Muscle of back (tissue), 3 donors: ENCODE measurements at regions not wholly inside any gene's neighbourhood (a gene's known extent, or its start where the extent isn't known, plus 50 kb on each side); places are given as distances from the start of the nearest gene placed in this dataset.

Experiments
- DNase-seq, 3 donors: peaks; one replicate each; pipeline versions ENCODE4 v3.0.0 to v3.0.0-alpha.2; 2013

DNA sequence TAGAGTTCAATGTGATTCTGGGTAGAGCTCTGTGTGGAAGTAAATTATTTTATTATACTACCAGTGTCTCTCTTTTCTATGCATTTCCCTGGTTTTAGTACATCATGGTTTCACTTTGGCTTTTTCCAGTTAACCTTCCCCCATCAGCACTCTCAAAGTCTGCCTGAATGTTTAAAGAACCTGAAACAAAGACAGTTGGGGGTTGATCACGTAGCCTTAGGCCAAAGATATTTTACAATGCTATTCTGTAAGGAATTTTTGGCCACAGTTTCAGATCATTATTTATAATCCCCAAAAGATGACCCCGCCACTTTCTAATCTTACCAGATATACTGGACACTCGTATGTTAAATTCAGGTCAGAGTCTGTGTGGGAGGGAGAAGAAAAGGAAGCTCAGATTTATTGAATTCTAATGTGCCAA is 156.3 kb upstream of the TMC3 start:
- DNase-seq, result peak in 1 of 3 donors; percentile 72

DNA sequence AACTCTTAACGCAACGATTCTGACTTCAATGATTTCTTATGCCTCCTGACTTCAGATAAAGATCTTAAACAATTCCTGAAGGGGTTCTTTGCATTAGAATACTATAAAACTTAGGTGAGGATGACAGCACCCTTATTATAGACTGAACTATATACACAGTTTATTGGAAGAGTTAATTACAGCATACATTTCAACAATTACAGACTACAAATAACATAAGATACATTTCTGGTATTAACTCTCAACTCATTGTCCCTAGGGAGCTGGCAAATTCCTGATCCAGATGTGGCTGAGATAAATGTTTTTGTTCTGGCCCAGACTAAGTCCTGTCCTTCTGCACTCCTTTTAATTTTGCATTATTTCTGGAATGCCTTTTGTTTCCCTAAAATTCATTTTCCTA is 155.5 kb upstream of the TMC3 start:
- peak in 1 of 3 donors; percentile 48 for DNase-seq

DNA sequence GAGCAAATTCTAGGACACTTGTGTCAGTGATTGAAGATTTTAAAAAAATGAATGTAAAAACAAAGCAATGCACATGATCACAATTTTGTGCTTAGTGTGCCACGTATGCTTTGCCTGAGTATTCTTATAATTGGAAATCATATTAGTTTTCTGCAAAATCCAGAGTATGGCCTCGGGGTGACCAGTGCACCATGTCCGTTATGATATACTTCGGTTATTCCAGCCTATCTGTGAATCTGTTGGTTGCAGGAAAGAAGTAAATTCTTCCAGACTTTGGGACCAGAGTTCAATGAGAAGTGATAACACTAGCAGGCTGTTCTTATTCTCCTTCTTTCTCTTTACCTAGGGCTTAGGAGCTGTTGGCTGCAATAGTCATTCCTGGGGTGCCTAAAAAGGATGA is 152.0 kb upstream of the TMC3 start:
- no peak for DNase-seq

DNA sequence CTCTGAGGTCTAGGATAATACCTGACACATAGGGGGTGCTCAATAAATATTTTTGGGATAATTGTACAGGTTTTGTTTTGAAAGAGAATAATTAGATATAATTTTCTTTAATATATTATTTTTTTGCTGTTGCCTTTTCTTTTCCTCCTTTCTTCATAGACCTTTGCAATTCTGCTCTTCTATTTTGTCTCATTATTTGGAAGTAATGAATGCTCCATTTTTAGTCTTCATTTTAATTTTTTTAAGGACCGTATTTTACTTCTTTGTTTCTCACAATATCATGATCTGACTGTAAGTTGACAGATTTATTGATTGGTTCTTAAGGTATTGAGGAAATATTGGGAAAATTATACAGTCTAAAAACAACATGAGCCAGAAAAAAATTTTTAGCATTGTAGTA is 150.5 kb upstream of the TMC3 start:
- DNase-seq, result no peak

DNA sequence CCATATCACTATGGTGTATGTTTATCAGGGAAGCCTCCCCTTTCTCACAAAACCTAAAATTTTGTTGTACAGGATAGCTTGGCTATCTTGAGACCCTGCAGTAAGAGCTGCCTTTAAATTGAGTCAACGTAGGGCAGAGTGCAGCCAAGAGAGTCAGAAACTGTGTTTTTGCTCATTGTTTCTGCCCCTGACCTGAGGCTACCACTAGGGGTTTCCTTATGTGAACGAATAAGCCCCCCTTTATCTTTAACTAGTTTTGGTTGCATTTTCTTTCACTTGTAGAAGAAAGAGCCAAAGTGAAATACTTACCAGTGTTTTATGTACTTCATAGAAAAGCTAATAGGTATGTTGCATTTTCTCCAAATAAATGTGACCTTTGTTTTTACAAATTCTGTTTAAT is 149.9 kb upstream of the TMC3 start:
- no peak for DNase-seq

DNA sequence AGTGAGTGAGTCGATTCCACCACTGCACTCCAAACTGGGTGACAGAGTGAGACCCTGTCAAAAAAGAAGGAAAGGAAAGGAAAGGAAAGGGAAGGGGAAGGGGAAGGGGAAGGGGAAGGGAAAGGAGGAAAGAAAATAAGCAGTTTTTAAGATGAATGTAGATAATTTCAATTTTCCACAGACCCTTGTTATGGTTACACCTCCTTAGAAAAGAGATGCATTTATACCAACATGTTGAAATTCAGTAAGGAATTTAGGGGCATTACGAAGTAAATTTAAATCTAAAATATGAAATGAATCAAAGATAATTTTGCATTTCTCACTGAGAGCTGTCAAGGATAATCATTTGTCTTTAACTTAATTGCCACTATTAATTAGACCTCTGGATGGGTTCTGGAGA is 146.5 kb upstream of the TMC3 start:
- DNase-seq, result no peak

DNA sequence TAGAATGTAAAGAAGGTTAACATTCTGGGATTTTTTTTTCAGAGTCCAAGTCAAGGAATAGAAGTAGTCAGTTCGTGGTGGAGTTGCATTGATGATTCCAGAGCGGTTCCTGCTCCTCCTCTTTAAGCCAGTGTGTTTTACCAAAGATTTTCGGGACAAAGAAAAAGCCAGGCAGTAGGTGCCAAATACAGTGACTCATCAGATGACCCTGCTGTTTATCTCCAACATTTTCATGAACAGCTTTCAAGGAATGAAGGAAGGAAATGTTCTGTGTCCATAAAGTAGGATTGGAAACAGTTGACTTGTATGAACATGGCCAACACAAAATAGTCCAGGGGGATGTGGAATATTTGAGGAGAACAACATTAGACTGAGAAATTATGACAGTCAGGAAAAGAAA is 142.4 kb upstream of the TMC3 start:
- DNase-seq, result no peak

DNA sequence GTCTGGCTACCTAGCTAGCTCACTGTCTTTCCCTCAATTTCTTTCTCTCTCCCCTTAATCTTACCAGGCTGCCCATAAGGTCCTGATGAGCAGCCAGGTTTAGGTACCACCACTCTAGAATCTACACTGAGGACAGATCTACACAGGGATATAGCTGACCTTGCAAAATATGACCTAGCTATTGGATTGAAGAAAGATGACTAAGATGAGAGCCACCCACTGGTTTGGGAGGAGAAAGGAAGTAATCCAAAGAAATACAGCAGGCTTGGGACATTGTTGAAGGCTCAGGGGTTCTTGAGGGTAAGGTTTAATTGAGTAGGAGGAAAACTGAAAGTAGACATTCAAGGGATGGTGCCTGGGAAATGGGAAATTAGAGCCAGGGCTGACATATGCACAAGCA is 142.0 kb upstream of the TMC3 start:
- no peak for DNase-seq

DNA sequence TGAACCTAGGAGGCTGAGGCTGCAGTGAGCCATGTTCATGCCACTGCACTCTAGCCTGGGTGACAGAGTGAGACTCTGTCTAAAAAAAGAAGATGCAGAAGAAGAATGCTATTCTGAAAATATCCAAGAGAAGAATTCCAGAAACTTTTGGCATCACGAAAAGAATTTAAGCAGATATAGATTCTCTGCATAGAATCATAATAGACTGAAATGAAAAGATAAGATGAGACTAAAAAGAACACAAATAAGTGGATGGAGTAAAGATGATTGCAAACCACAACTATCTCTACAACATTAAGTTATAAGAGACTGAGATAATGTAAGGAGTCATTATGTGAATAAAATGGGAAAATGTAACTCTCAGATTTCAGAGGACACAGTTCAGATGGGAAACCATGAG is 140.7 kb upstream of the TMC3 start:
- DNase-seq, result no peak

DNA sequence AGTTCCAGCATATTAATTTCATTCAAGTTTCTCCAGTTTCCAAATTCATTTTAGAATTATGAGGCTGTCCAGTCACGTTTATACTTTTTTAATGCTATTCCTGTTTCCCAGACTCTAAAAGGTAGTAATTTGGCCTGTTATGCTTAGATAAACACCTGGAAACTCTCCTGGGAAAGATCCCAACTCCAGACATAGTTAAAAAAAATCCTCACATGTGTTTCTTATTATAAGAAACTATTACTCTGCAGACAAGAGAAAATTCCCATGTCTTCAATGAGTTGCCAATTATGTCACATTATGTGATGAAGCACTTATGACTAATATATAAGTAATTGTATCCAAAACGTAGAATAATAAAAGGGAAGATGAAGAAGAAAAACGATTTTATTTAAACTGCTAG is 137.1 kb upstream of the TMC3 start:
- peak; percentile 54 to 83 (median 74) for DNase-seq

DNA sequence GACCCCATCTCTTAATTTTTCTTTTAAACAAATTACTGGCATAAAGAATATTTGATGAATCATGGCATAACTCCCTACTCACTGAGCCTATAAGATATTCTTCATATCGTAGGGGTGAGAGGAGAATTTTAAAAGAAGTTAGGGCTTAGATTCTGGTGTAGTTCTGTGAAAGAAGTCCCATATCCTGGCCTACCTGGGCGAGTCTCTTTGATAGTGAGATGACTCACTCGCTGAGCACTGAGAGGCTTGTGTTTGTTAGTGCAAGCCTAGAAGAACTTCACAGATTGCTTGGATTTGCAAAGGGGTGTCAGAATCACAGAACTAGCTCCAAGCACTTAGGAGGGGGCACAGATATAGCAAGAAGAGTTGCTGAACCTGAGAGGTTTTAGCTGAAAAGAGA is 133.8 kb upstream of the TMC3 start:
- no peak for DNase-seq

DNA sequence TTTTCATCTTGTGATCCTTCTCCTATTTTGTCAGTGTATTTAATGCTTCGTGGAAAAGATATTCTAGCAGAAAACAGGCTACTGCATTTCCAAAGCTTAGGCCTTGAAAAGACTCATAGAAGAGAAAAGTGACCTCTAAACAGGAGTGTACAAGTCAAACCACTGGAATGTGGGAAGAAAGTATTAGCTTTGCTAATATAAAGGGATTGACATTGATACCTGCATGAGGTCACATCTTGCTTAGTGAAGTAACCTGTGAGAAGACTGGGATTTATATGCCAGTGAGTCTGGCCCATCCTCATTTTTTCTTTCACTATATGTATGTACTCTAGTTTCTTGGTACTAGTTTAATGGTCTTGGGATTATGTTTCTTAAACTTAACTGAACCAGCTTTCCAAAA is 132.9 kb upstream of the TMC3 start:
- no peak for DNase-seq

DNA sequence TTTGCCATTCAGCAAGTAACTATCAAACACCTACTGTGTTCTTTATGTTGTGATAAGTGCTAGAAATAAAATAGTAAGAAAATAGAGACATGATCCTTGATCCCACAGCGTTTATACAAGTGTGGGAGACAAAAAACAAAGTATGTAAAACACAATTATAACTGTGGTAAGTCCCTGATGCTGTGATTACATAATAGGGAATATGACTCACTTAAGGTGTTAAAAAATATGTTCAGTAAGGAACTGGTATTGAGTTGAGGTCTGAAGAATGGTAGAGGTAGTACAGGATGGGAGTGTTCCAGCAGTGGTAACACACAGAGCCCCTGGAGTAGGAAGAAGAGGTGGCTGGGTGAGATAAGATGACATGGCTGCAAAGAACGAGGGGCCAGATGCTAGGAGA is 132.1 kb upstream of the TMC3 start:
- DNase-seq, result no peak

DNA sequence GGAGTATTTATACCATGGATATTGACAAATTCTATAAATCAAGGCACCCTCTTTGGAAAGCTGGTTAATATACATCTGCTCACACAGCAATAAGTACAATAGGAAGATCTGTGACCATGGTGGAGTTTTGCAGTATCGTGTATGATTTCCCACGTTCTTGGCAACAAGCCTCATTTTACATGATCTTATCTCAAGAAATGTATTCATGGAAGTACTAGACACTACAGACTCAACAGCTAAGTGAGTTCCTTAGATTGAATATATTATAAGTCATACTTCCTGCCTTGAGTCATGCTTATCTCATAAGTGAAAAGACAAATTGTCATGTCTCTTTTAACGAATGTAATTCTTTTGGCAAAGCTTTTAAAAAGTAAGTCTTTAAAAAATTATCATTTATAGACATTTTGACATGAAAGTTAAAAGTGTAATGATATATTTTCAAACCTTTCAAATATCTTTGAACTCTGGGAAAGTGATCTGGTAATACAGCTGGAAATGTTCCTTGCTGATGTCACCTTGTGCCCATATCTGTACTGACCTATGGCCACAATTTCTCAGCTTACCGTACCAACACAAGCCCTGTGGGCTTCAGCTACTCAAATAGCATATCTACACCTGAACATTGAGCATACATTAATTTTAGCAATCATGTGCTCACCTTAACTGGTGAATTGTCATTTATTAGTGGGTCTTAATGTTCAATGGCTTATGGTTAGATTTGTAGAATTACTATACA is 130.3 kb upstream of the TMC3 start:
- peak in 1 of 3 donors; percentile 78 for DNase-seq

DNA sequence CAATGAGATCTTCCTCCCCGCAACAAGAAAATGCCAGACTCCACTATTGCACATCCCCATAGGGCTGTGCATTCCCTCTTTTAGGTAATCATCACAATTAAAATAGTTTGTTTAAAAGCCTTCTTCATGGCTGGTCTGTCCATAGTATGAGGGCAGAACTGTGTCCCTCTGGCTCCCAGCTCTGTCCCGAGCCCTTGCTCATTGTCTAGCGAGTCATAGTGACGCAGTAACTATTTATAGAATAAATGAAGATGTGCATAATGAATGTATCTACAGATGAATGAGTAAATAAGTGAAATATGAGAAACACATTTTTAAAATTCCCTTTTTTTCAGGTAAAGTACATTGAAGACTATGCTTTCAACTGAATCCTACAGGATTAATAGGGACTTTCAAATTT is 128.4 kb upstream of the TMC3 start:
- DNase-seq, result peak in 1 of 3 donors; percentile 14

DNA sequence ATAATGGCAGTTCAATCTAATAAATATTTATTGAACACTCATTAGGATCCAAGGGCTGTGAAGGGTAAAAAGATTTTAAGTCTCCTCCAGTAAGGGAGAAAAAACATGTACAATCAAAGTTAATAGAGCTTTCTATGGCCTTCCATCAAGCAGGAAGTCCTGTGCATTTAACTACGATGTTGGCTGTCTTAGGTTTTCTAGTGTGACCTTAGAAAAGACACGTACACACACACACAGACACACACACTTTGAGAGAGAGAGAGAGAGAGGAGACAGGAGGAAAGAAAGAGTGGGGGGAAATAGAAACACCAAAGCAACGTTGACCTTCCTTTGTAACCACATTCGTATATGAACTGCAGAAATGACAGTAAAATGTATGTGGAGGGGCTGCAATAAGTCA is 126.1 kb upstream of the TMC3 start:
- DNase-seq, result no peak

DNA sequence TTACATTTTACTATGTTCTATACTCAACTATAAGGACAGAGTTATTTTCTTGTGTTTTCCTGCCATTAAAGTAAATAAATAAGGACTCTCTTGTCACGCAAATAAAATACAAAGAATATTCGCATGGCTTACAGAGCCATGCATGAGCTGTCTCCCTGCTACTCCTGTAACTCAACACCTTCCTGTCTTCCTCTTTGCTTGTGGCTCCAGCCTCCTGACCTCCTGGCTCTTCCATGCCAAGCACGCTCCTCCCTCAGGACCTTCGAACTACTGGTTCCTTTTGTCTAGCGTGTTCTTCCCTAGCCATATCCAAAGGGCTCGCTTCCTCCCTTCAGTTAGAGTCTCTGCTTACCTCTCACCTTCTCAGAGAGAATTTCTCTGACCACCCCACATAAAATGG is 124.3 kb upstream of the TMC3 start:
- DNase-seq, result no peak

DNA sequence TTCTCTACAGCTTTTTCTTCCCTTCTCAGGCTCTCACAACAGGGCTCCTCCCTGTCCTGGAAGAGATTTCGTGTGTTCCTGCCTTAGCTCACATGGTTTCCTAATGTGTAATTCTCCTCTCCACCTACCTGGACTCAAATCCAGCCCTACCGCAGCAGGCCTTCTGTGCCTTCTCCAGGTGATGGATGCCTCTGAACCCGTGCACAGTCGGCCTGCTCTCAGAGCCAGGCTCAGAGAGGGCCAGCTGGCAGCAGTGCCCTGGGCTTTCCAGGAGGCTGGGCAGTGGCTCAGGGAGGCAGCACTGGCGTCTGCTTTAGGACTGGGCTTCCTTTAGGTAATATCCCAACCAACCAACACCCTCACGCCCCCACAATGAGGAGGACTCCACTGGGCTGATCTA is 123.2 kb upstream of the TMC3 start:
- no peak for DNase-seq

DNA sequence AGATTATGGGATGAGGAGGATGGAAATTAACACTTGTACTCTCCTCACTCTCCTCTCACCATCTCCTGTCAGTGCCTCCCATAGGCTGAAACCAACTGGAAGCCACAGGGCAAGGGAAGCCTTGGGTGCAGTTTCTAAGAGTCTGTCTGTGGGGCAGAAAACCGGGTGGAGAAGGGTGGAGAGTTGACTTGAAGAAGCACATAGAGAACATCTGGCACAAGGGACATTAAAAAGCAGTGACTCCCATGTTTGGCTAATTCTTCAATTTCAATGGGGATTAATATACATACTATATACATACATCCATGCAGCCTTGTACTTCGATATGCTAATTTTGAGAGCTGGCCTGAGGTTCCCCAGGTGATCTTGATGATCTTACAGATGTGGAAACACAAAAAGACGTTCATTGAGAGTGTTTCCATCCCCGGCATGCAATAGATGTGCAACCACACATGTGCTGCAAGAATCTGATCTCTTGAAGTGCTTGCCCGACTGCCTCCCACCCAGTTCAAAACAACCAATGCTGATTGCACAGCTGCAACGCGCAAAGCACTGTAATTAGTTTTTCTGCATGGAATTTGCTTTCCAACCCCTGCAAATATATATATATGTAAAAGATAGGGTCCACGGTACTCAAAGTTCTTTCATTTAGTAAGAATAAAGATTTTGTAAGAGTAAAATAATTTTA is 121.9 kb upstream of the TMC3 start:
- DNase-seq, result no peak

DNA sequence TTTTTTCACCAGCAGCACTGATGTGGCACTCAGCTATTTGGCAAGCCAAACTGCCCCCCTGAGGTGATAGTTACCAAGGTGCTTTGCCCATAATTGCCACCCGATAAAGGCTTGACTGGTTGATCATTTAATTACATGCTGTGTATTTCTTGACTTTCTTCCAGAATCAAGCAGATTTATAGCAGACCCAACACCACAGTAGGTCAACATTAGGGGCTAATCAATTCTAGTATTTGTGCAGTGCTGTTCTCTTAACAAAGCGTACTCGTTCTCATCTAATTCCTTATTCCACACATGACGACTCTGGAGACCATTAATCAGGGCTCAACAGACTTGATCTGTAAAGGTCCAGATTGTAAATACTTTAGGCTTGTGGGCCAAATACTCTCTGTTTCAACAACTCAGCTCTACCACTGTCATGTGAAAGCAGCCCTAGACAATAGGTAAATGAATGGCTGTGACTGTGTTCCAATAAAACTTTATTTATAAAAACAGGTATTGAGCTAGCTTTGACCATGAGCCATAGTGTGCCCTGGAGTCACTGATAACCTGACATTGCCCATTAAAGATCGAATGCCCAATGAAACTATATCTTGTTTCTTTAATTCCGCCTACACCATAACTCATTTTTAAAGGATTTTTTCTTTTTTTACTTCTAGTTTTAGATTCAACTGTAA is 119.1 kb upstream of the TMC3 start:
- DNase-seq, result no peak

DNA sequence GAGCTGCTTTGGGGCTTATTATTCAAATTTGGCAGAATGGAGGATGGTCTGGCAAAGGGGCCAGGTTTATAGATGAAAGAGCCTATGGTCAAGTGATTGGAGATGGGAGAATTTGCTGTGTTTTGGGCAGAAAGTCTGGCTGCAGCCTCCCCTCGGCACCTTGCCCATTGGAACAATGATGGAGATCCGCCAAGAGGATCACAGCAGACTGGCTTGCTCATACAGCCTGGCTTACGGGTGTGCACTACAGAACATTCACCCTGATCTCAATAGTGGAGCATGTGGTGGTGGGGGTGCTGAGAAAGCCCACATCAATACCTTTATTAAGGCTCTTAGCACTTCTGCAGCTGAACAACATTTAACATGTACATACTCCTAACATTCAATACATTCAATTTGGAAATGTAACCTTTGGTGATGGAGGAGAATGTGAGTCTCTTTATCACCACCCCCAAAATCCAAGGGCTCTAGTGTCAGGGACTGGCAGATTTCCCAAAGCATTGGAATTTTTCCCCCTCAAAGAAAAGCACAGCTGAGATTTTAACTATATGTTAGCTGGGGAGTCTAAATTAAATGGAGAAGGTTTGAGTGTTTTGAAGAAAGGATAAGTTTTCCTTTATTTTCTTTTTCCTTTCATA is 118.4 kb upstream of the TMC3 start:
- peak; percentile 68 to 89 (median 76) for DNase-seq

DNA sequence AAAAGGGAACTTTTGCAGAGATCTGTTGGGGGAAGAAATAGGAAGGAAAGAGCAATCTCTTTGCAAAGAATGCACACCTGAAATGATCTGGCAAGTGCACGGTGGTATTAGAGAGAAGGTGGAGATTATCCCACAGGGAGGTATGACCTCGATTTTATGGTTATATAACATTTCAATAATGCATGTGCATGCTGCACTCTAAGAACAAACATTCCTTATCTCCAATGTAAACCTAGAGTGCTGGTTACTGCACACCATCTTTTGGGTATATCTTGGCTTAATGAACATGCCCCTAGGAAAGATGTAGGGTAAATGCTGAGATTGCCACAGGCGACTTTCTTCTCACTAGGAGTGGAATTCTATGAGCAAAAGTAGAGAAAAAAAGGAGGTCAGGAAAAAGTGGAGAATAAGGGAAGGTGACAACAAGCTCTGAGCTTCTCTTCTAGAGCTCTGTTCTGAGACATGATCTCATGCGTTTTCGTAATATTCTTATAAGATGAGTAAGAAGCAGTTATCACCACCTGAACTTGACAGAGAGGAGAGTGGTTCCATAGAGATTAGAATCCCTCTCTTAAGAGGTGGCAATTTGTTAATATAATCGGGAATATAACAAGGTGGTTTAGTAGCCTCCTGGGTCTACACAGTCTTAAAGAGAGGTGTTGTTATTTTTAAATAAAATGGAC is 117.5 kb upstream of the TMC3 start:
- no peak for DNase-seq
